Stimulated activated CD4-positive, alpha-beta T cell treated with anti-CD3 and anti-CD28 coated beads, Interleukin-4, amount 100 ng/mL, for 48 hours (primary cell): ENCODE measurements at regions not wholly inside any gene's neighbourhood (a gene's known extent, or its start where the extent isn't known, plus 50 kb on each side); places are given as distances from the start of the nearest gene placed in this dataset.

ENCODE experiments used
- DNase-seq, 2 donors: peaks; one replicate each; pipeline ENCODE4 v3.0.0-alpha.2; 2020; ENCODE audit warnings: low read depth in 2 of 2

- no peak for DNase-seq
Observed at GRCh38 chr11:127332896-127333295, 332.3 kb upstream of the KIRREL3 start.

GRCh38 chr11:127330044-127330443 lies 329.5 kb upstream of the KIRREL3 start:
- DNase-seq = no peak

GRCh38 chr11:127308291-127308690 lies 307.7 kb upstream of the KIRREL3 start:
- no peak for DNase-seq

GRCh38 chr11:127307700-127308099 lies 307.1 kb upstream of the KIRREL3 start:
- no peak for DNase-seq

- DNase-seq = no peak
Observed at GRCh38 chr11:127304634-127305033, 304.1 kb upstream of the KIRREL3 start.

GRCh38 chr11:127288926-127289325 lies 288.4 kb upstream of the KIRREL3 start:
- no peak for DNase-seq

GRCh38 chr11:127281534-127281933 lies 281.0 kb upstream of the KIRREL3 start:
- DNase-seq = no peak

- no peak for DNase-seq
Observed at GRCh38 chr11:127275774-127276173, 275.2 kb upstream of the KIRREL3 start.

GRCh38 chr11:127274328-127274676 lies 273.7 kb upstream of the KIRREL3 start:
- DNase-seq = no peak

GRCh38 chr11:127273593-127274327 lies 273.2 kb upstream of the KIRREL3 start:
- DNase-seq = no peak

GRCh38 chr11:127270851-127271250 lies 270.3 kb upstream of the KIRREL3 start:
- no peak for DNase-seq

GRCh38 chr11:127269911-127270310 lies 269.3 kb upstream of the KIRREL3 start:
- DNase-seq = no peak

GRCh38 chr11:127268932-127269331 lies 268.4 kb upstream of the KIRREL3 start:
- DNase-seq = no peak

GRCh38 chr11:127268521-127268920 lies 268.0 kb upstream of the KIRREL3 start:
- DNase-seq = no peak

GRCh38 chr11:127259102-127259501 lies 258.5 kb upstream of the KIRREL3 start:
- DNase-seq = no peak

- no peak for DNase-seq
Observed at GRCh38 chr11:127255209-127255608, 254.6 kb upstream of the KIRREL3 start.

- no peak for DNase-seq
Observed at GRCh38 chr11:127252321-127252720, 251.8 kb upstream of the KIRREL3 start.

GRCh38 chr11:127249576-127249975 lies 249.0 kb upstream of the KIRREL3 start:
- DNase-seq = no peak

GRCh38 chr11:127248476-127248875 lies 247.9 kb upstream of the KIRREL3 start:
- DNase-seq = no peak

- DNase-seq = no peak
Observed at GRCh38 chr11:127247261-127247851, 246.8 kb upstream of the KIRREL3 start.

GRCh38 chr11:127242676-127243075 lies 242.1 kb upstream of the KIRREL3 start:
- no peak for DNase-seq

GRCh38 chr11:127238321-127238720 lies 237.8 kb upstream of the KIRREL3 start:
- DNase-seq = no peak

- DNase-seq = no peak
Observed at GRCh38 chr11:127236776-127237175, 236.2 kb upstream of the KIRREL3 start.

- DNase-seq = no peak
Observed at GRCh38 chr11:127233998-127234397, 233.4 kb upstream of the KIRREL3 start.
